ENCODE measurements at regions not wholly inside any gene's neighbourhood (a gene's known extent, or its start where the extent isn't known, plus 50 kb on each side); places are given as distances from the start of the nearest gene placed in this dataset.
A peak's percentile ranks its signal among the peaks of the same experiment; 100 is the strongest.

- ChIA-PET CTCF (no interaction called here), POLR2A (interaction anchor here (0.8 kb wide), 1 partner anchor 14 kb away, joined by 3 read pairs; no protein-coding TSS in a partner anchor)
- Histone ChIP-seq H3K27ac (ENCODE audit: insufficient read depth in 1 of 2, low read depth in 1 of 2, low read length in 2 of 2, poor library complexity in 1 of 2, severe bottlenecking in 2 of 2) (no peak overlapping the region), H3K4me1 (ENCODE audit: control extremely low read depth in 1 of 4, control insufficient read depth in 4 of 4, insufficient read depth in 4 of 4, low read length in 3 of 4) (no peaks in the 10 kb centered on the region), H3K27me3 (replicated peaks in 2 of 5; ENCODE audit: control insufficient read depth in 4 of 5, insufficient read depth in 5 of 5, low read length in 4 of 5) (no peaks in the 10 kb centered on the region), H3K9me3 (ENCODE audit: control extremely low read depth in 1 of 5, control insufficient read depth in 4 of 5, insufficient read depth in 2 of 5, low read depth in 1 of 5, low read length in 4 of 5) (no peaks in the 10 kb centered on the region), H3K4me3 (ENCODE audit: control insufficient read depth in 1 of 7, extremely low read depth in 1 of 7, insufficient read depth in 4 of 7, low read depth in 2 of 7, low read length in 6 of 7) (no peak overlapping the region), H3K36me3 (ENCODE audit: control insufficient read depth in 4 of 4, insufficient read depth in 4 of 4, low read length in 3 of 4) (no peaks in the 10 kb centered on the region)
- DNase-seq, result peak in 1 of 3 donors; percentile 9
- 70% methylated on average over 2 of the region's 4 CpGs for WGBS (ENCODE audit: insufficient coverage)
These were observed 119.0 kb downstream of the SUCNR1 start for GRCh38 chr3:151992326-151993041.

GRCh38 chr3:151995091-151995490 lies 121.6 kb downstream of the SUCNR1 start:
- CTCF ChIA-PET, result no interaction called here
- WGBS (ENCODE audit: insufficient coverage), result no CpG with 5 or more reads among the region's 1 CpG

GRCh38 chr3:151998744-151999143 lies 125.3 kb downstream of the SUCNR1 start:
- Histone ChIP-seq H3K4me1 (ENCODE audit: control extremely low read depth in 1 of 4, control insufficient read depth in 4 of 4, insufficient read depth in 4 of 4, low read length in 3 of 4) (no peaks in the 10 kb centered on the region), H3K4me3 (ENCODE audit: control insufficient read depth in 1 of 7, extremely low read depth in 1 of 7, insufficient read depth in 4 of 7, low read depth in 2 of 7, low read length in 6 of 7) (no peak overlapping the region), H3K36me3 (ENCODE audit: control insufficient read depth in 4 of 4, insufficient read depth in 4 of 4, low read length in 3 of 4) (no peaks in the 10 kb centered on the region), H3K27ac (ENCODE audit: insufficient read depth in 1 of 2, low read depth in 1 of 2, low read length in 2 of 2, poor library complexity in 1 of 2, severe bottlenecking in 2 of 2) (no peak overlapping the region), H3K9me3 (ENCODE audit: control extremely low read depth in 1 of 5, control insufficient read depth in 4 of 5, insufficient read depth in 2 of 5, low read depth in 1 of 5, low read length in 4 of 5) (no peaks in the 10 kb centered on the region), H3K27me3 (replicated peaks in 2 of 5; ENCODE audit: control insufficient read depth in 4 of 5, insufficient read depth in 5 of 5, low read length in 4 of 5) (no peaks in the 10 kb centered on the region)
- WGBS (ENCODE audit: insufficient coverage), result 100% methylated on average over 2 of the region's 2 CpGs
- DNase-seq, result no peak
- CTCF ChIA-PET, result no interaction called here
- POLR2A ChIA-PET, result no interaction called here

More at GRCh38 chr3:151995091-151995490, 121.6 kb downstream of the SUCNR1 start:
- no peaks in the 10 kb centered on the region for H3K36me3 ChIP-seq (ENCODE audit: control insufficient read depth in 4 of 4, insufficient read depth in 4 of 4, low read length in 3 of 4)
- no peaks in the 10 kb centered on the region for H3K9me3 ChIP-seq (ENCODE audit: control extremely low read depth in 1 of 5, control insufficient read depth in 4 of 5, insufficient read depth in 2 of 5, low read depth in 1 of 5, low read length in 4 of 5)
- no peaks in the 10 kb centered on the region for H3K27me3 ChIP-seq (replicated peaks in 2 of 5; ENCODE audit: control insufficient read depth in 4 of 5, insufficient read depth in 5 of 5, low read length in 4 of 5)
- no peaks in the 10 kb centered on the region for H3K4me1 ChIP-seq (ENCODE audit: control extremely low read depth in 1 of 4, control insufficient read depth in 4 of 4, insufficient read depth in 4 of 4, low read length in 3 of 4)
- POLR2A ChIA-PET, result no interaction called here
- H3K4me3 ChIP-seq (ENCODE audit: control insufficient read depth in 1 of 7, extremely low read depth in 1 of 7, insufficient read depth in 4 of 7, low read depth in 2 of 7, low read length in 6 of 7), result no peak overlapping the region
- no peak for DNase-seq
- no peak overlapping the region for H3K27ac ChIP-seq (ENCODE audit: insufficient read depth in 1 of 2, low read depth in 1 of 2, low read length in 2 of 2, poor library complexity in 1 of 2, severe bottlenecking in 2 of 2)

GRCh38 chr3:151999936-152000335 lies 126.5 kb downstream of the SUCNR1 start:
- Histone ChIP-seq H3K27ac (ENCODE audit: insufficient read depth in 1 of 2, low read depth in 1 of 2, low read length in 2 of 2, poor library complexity in 1 of 2, severe bottlenecking in 2 of 2) (no peak overlapping the region), H3K4me3 (ENCODE audit: control insufficient read depth in 1 of 7, extremely low read depth in 1 of 7, insufficient read depth in 4 of 7, low read depth in 2 of 7, low read length in 6 of 7) (no peak overlapping the region), H3K4me1 (ENCODE audit: control extremely low read depth in 1 of 4, control insufficient read depth in 4 of 4, insufficient read depth in 4 of 4, low read length in 3 of 4) (no peaks in the 10 kb centered on the region), H3K27me3 (replicated peaks in 2 of 5; ENCODE audit: control insufficient read depth in 4 of 5, insufficient read depth in 5 of 5, low read length in 4 of 5) (no peaks in the 10 kb centered on the region), H3K36me3 (ENCODE audit: control insufficient read depth in 4 of 4, insufficient read depth in 4 of 4, low read length in 3 of 4) (no peaks in the 10 kb centered on the region), H3K9me3 (ENCODE audit: control extremely low read depth in 1 of 5, control insufficient read depth in 4 of 5, insufficient read depth in 2 of 5, low read depth in 1 of 5, low read length in 4 of 5) (no peaks in the 10 kb centered on the region)
- ChIA-PET CTCF (interaction anchor here (0.7 kb wide), 1 partner anchor 11 kb away, joined by 3 read pairs; no protein-coding TSS in a partner anchor), POLR2A (no interaction called here)
- WGBS (ENCODE audit: insufficient coverage), result 88% methylated on average over 4 of the region's 5 CpGs
- DNase-seq, result no peak

GRCh38 chr3:152011812-152012735 lies 138.6 kb downstream of the SUCNR1 start:
- ChIA-PET POLR2A (no interaction called here), CTCF (interaction anchor here (0.8 to 0.9 kb wide), 2 partner anchors 22 to 56 kb away, joined by 3 read pairs; no protein-coding TSS in a partner anchor)
- Histone ChIP-seq H3K36me3 (ENCODE audit: control insufficient read depth in 4 of 4, insufficient read depth in 4 of 4, low read length in 3 of 4) (no peaks in the 10 kb centered on the region), H3K27me3 (replicated peaks in 2 of 5; ENCODE audit: control insufficient read depth in 4 of 5, insufficient read depth in 5 of 5, low read length in 4 of 5) (no peaks in the 10 kb centered on the region), H3K27ac (ENCODE audit: insufficient read depth in 1 of 2, low read depth in 1 of 2, low read length in 2 of 2, poor library complexity in 1 of 2, severe bottlenecking in 2 of 2) (no peak overlapping the region), H3K9me3 (ENCODE audit: control extremely low read depth in 1 of 5, control insufficient read depth in 4 of 5, insufficient read depth in 2 of 5, low read depth in 1 of 5, low read length in 4 of 5) (peaks cover 0 to 2% (median 0%) of the 10 kb centered on the region in 5 experiments), H3K4me3 (ENCODE audit: control insufficient read depth in 1 of 7, extremely low read depth in 1 of 7, insufficient read depth in 4 of 7, low read depth in 2 of 7, low read length in 6 of 7) (no peak overlapping the region), H3K4me1 (ENCODE audit: control extremely low read depth in 1 of 4, control insufficient read depth in 4 of 4, insufficient read depth in 4 of 4, low read length in 3 of 4) (no peaks in the 10 kb centered on the region)
- WGBS (ENCODE audit: insufficient coverage), result 100% methylated on average over 2 of the region's 4 CpGs
- DNase-seq, result no peak

- H3K27ac ChIP-seq (ENCODE audit: insufficient read depth in 1 of 2, low read depth in 1 of 2, low read length in 2 of 2, poor library complexity in 1 of 2, severe bottlenecking in 2 of 2), result no peak overlapping the region
- peak in 1 of 3 donors; percentile 12 for DNase-seq
- WGBS (ENCODE audit: insufficient coverage), result no CpG with 5 or more reads among the region's 2 CpGs
- ChIA-PET CTCF (no interaction called here), POLR2A (no interaction called here)
- no peak overlapping the region for H3K4me3 ChIP-seq (ENCODE audit: control insufficient read depth in 1 of 7, extremely low read depth in 1 of 7, insufficient read depth in 4 of 7, low read depth in 2 of 7, low read length in 6 of 7)
- H3K36me3 ChIP-seq (ENCODE audit: control insufficient read depth in 4 of 4, insufficient read depth in 4 of 4, low read length in 3 of 4), result no peaks in the 10 kb centered on the region
- no peaks in the 10 kb centered on the region for H3K27me3 ChIP-seq (replicated peaks in 2 of 5; ENCODE audit: control insufficient read depth in 4 of 5, insufficient read depth in 5 of 5, low read length in 4 of 5)
- no peaks in the 10 kb centered on the region for H3K9me3 ChIP-seq (ENCODE audit: control extremely low read depth in 1 of 5, control insufficient read depth in 4 of 5, insufficient read depth in 2 of 5, low read depth in 1 of 5, low read length in 4 of 5)
- H3K4me1 ChIP-seq (ENCODE audit: control extremely low read depth in 1 of 4, control insufficient read depth in 4 of 4, insufficient read depth in 4 of 4, low read length in 3 of 4), result peaks cover 0 to 6% (median 0%) of the 10 kb centered on the region in 4 experiments
These were observed 146.1 kb downstream of the SUCNR1 start for GRCh38 chr3:152019508-152019907.

- peak in 1 of 3 donors; percentile 10 for DNase-seq
- Histone ChIP-seq H3K4me1 (ENCODE audit: control extremely low read depth in 1 of 4, control insufficient read depth in 4 of 4, insufficient read depth in 4 of 4, low read length in 3 of 4) (peaks cover 0 to 6% (median under 1%) of the 10 kb centered on the region in 4 experiments), H3K4me3 (ENCODE audit: control insufficient read depth in 1 of 7, extremely low read depth in 1 of 7, insufficient read depth in 4 of 7, low read depth in 2 of 7, low read length in 6 of 7) (no peak overlapping the region), H3K27me3 (replicated peaks in 2 of 5; ENCODE audit: control insufficient read depth in 4 of 5, insufficient read depth in 5 of 5, low read length in 4 of 5) (no peaks in the 10 kb centered on the region), H3K9me3 (ENCODE audit: control extremely low read depth in 1 of 5, control insufficient read depth in 4 of 5, insufficient read depth in 2 of 5, low read depth in 1 of 5, low read length in 4 of 5) (no peaks in the 10 kb centered on the region), H3K36me3 (ENCODE audit: control insufficient read depth in 4 of 4, insufficient read depth in 4 of 4, low read length in 3 of 4) (no peaks in the 10 kb centered on the region), H3K27ac (ENCODE audit: insufficient read depth in 1 of 2, low read depth in 1 of 2, low read length in 2 of 2, poor library complexity in 1 of 2, severe bottlenecking in 2 of 2) (no peak overlapping the region)
- CTCF ChIA-PET, result no interaction called here
- WGBS (ENCODE audit: insufficient coverage), result 99% methylated on average over 4 of the region's 4 CpGs
- POLR2A ChIA-PET, result no interaction called here
These were observed 148.6 kb downstream of the SUCNR1 start for GRCh38 chr3:152021951-152022461.
